ENCODE measurements at regions not wholly inside any gene's neighbourhood (a gene's known extent, or its start where the extent isn't known, plus 50 kb on each side); places are given as distances from the start of the nearest gene placed in this dataset.
"Not testable (repeated sequence)": the region's sequence is repeated elsewhere in the genome, so short reads cannot be mapped to it uniquely, and the experiment has no call there.

DNA sequence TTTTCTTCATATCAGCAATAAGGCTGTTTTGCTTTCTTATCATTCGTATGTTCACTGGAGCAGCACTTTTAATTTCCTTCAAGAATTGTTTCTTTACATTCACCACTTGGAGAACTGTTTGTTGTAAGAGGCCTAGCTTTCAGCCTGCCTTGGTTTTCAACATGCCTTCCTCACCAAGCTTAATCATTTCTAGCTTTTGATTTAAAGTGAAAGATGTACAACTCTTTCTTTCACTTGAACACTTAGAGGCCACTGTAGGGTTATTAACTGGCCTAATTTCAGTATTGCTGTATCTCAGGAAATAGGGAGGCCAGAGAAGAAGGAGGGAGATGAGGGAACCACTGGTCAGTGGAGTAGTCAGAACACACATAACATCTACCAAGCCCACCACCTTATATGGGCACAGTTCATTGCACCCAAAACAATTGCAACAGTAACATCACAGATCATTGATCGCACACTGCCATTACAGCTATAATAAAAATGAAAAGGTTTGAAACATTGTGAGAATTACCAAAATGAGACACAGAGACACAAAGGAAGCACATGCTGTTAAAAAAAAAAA is 181.4 kb upstream of the TUBA3C start:
- intact Hi-C loops (cut with DNase I): no loop called here

DNA sequence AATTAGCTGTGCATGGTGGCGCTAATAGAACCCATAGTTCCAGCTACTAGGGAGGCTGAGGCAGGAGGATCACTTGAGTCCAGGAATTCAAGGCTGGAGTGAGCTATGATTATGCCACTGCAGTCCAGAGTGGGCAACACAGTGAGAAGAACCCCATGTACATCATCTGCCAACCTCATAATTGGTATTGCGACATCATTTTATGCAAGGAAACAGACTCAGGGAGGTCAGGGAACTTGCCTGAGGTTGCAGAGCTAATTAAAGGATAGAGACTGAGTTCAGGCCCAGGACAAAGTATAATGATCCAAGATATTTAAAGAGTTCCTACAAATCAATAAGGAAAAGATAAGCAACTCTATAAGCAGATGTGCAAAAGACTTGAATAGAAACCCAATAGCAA is 178.1 kb upstream of the TUBA3C start:
- DNase-seq (ENCODE audit: low spot score); intact Hi-C loops (cut with DNase I): not testable (repeated sequence)

More for the DNA sequence above, 181.4 kb upstream of the TUBA3C start:
- DNase-seq (ENCODE audit: low spot score): no peak

DNA sequence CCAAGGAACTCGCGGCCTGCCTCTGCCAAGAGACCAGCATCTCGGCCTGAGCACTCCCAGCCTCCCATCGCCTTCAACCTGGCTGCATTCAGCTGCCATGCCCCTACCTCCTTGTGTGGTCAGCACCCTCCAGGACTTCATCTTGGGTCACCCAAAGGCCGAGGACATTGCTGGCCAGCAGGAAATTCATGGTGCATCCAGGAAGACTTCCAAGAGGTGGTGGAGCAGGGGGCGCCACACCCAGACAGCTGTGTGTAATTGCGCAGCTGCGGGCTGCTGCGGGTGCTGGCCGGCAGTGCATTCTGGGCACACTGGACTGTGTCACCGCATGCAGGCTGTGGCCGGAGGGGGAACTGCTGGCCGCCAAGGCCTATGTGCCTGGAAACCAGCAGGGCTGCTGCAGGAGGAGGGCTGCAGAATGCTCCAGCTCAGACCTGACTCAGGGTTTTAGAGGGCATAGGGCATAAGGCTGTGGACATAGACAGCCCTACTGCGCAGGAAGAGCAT is 164.3 kb upstream of the TUBA3C start:
- no peak for DNase-seq (ENCODE audit: low spot score)

DNA sequence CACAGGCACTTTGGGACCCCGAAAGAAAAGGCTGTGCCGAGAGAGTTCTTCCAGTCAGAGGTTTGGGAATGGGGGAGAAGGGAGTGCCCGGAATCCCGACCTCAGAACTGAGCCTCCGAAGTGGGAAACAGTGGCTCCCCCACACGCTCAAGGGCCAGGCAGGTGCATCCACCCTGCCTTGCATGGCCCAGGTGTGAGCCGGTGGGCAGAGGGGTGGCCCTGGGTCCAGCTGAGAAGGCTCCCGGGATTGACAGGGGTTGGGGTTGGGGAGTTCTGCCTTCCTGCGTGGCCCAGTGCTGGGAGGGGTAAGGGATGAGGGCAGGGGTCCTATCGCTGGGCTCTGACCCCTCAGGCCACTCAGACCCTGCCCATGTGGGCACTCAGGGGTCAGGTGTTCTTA is 163.5 kb upstream of the TUBA3C start:
- intact Hi-C loops (cut with DNase I): no loop called here
- DNase-seq (ENCODE audit: low spot score): no peak

More for the DNA sequence above, 164.3 kb upstream of the TUBA3C start:
- intact Hi-C loops (cut with DNase I): no loop called here

DNA sequence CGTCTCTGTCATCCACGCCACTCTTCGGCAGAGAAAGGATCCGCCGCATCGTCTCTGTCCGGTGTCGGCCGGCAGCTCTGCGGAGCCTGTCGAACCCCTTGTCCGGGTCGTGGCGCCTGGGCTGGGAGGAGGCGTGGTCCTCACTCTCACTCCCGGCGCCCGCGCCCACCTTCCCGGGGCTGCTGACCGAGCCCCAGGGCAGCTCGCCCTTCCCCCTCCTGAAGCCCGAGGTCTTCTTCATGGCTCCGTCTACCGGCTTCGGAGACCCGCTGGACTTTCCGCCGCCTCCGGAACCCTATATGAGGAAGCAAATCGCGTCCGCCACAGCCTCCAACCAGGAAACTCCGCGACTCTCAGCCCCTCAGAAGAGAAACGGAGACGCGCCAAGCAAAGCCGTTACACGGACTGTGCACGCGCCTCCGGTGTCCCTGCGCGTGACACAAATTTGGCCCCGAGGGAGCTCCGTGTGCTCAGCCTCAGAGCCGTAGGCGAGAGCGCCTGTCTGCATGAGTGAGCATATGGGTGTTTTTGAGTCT is 163.0 kb upstream of the TUBA3C start:
- intact Hi-C loops (cut with DNase I); DNase-seq (ENCODE audit: low spot score): not testable (repeated sequence)

DNA sequence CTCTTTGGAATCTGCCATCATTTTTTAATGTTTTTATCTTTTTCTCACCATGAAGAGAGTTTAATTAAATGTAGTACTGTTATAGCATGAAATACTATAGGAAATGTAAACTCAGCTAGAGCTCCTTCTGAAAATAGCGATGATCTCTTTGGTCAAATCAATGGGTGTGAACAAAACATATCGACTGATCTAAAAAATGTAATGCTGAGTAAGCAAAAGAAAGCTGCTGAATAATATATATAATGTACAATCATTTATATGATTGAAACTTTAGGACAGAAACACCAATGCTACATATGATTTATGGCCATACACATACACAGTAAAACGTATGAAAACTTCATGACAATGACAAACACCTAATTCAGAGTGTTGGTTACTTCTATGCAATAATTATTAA is 150.8 kb upstream of the TUBA3C start:
- intact Hi-C loops (cut with DNase I): no loop called here
- DNase-seq (ENCODE audit: low spot score): no peak

DNA sequence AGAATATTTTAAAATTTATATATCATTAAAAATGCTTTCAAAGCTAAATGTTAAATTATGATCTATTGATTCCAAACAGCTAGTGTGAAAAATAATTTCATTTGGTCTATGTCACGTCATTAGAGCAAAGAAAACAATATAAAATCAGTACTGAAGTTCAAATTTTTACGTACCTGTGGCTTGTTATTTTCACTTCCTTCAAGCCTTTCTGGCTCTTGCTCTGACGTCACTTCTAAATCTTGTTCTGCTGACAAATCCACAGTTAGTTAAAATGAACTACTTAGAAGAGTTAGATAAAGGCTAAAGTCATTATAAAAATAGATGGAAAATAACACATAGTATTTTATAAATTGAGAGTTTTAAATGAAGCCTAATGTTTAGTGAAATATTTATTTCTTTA is 147.7 kb upstream of the TUBA3C start:
- no peak for DNase-seq (ENCODE audit: low spot score)
- intact Hi-C loops (cut with DNase I): no loop called here

DNA sequence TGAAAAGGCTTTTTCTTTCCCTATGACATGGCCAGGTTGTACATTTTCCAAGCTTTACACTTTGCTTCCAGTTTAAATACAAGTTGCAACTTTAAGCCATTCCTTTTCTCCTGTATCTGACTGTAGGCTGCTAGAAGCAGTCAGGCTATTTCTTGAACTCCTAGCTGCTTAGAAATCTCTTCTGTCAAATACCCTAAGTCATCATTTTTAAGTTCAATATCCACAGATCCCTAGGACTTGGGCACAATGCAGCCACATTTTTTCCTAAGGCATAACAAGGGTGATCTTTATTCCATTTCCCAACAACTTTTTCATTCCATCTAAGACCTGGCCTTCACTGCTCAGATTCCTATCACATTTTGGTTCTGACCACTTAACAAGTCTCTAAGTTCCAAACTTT is 142.7 kb upstream of the TUBA3C start:
- DNase-seq (ENCODE audit: low spot score): no peak
- intact Hi-C loops (cut with DNase I): no loop called here

DNA sequence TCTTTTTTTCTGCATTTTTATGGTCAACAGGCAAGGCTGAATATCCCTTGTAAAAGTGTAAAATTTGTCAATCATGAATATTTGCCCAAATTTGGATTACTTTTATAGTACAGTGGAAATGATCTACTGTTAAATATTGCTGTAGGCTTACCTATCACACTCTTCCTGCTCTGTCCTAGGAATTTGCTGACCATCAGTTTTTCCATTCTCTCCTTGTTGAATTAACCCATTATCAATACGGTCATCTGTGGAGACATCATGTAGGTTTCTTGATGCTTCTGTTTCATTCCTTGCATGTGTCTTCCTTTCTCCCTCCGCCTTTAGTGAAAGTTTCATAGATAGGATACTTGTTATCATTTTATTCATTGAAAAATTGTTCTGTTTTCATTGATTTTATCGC is 139.6 kb upstream of the TUBA3C start:
- intact Hi-C loops (cut with DNase I): no loop called here

DNA sequence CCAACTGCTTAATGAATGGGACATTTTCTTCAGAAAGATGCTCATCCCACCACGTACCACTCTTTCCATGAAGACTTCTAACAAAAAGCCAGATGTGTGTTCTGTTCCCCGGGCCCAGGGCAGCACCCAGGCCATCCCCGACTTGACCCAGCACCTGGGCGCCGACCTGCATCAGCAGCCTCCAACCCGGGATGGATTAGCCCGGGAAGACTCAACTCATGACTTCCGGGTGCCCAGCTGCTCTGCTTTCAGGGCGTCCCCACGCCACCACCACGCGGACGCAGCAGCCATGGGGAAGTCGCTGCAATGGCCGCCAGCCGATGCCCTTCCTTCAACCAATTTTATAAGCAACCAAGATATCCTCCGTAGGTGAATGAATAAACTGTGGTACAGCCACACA is 123.8 kb upstream of the TUBA3C start:
- intact Hi-C loops (cut with DNase I): no loop called here
- no peak for DNase-seq (ENCODE audit: low spot score)

More for the DNA sequence above, 139.6 kb upstream of the TUBA3C start:
- DNase-seq (ENCODE audit: low spot score): no peak

DNA sequence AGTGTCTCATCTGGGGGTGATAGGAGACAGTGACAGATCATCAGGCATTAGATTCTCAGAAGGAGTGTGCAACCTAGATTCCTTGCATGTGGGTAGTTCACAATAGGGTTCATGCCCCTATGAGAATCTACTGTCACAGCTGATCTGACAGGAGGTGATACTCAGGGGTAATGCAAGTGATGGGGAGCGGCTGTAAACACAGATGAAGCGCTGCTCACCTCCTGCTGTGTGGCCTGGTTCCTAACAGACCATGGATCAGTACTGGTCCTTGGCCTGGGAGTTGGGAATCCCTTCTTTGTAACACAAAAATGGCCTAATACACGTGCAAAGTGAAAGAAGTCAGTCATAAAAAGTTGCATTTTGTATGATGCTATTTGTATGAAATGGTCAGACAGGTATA is 107.6 kb upstream of the TUBA3C start:
- intact Hi-C loops (cut with DNase I): no loop called here
- no peak for DNase-seq (ENCODE audit: low spot score)

DNA sequence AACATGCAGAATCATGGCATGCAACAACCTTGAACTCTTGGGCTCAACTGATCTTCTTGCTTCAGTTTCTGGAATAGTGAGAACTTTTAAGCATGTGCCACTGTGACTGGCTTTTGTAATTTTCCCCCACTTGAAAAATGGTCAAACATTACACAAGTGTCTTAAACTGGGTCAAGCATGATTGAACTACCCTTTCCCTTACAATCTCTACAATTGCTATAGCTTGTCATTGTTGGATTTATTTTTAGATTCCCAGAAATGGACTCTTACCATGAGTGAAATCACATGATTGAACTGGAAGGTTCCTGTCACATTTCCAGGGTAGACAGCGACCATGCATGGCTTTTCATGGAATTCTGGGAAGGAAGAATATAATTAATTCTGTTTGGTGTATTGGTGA is 102.2 kb upstream of the TUBA3C start:
- intact Hi-C loops (cut with DNase I): no loop called here

DNA sequence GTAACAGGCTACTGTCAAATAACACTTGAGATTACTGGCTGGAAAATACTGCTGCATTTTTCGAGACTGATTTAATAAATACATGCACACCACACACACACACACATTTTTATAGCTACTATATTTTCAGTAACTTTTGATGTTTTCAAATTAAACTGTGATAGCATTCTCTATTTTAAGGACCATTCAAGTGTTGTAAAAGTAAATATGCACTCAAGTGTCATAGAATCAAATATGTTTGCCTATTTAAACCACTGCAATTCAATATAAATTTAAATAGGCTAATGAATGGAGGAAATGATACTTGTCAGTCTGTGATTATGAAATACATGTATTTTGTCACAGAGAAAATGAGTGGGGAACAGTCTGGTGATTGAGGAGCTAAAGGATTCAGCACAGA is 86.7 kb upstream of the TUBA3C start:
- intact Hi-C loops (cut with DNase I): loop anchor here in 1 of 2 donors (5.0 kb wide), 1 partner anchor 604 kb away; no protein-coding TSS in a partner anchor
- no peak for DNase-seq (ENCODE audit: low spot score)

More for the DNA sequence above, 102.2 kb upstream of the TUBA3C start:
- DNase-seq (ENCODE audit: low spot score): no peak

DNA sequence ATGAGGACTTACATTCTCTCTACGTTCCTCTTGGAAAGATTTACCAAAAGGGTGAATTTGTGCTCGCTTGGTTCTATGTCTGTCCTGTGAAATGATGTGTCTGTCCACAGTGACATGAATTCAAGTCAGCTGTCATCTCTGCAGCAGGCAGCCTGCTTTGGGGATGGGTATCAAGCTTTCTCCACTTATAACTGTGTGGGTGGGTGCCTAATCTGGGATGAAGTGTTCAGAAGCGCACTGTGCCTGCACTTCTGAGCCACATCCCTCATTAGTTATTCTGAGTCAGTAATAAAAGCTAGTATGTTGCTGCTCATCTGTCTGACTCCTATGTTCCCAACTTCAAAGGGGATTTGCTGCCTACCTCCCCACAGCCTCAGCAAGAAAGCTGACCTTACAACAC is 86.1 kb upstream of the TUBA3C start:
- intact Hi-C loops (cut with DNase I): loop anchor here in 1 of 2 donors (5.0 kb wide), 1 partner anchor 605 kb away; no protein-coding TSS in a partner anchor
- DNase-seq (ENCODE audit: low spot score): no peak

DNA sequence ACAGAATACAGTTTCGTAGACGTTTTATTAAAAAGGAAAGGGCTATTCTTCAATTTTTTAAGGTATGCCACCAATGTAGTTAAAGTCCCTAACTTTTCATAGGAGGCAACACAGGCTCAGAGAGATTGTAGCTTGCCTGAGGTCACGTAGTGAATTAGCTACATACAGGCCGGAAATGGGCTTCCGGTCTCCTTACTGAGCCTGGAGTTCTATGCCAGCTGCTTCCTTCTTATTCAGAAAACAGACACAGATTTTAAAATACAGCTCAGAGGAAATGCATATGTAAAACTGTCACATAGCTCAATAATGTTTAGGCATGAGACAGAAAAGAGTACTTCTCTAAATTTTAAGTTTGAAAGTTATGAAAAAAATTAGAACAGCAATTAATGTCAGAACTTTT is 85.4 kb upstream of the TUBA3C start:
- intact Hi-C loops (cut with DNase I): loop anchor here in 1 of 2 donors (5.0 kb wide), 1 partner anchor 605 kb away; no protein-coding TSS in a partner anchor
- DNase-seq (ENCODE audit: low spot score): no peak

DNA sequence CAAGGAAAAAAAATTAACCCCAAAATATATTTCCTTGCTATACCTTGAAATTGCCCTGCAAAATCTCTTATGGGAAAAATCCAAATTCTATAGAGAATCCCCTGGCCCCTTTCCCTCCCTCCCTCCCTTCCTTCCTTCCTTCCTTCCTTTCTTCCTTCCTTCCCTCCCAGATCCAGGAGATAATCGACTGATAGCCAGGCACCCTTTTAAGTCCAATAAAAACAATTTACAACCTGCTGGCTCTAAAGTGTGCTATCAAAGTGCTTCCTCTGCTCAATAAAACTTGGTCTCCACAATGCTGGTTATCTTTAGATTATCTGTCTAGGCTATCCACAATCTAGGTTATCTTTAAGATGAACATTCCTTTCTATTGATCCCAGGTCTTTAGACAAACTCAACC is 83.1 kb upstream of the TUBA3C start:
- intact Hi-C loops (cut with DNase I): loop anchor here in 1 of 2 donors (5.0 kb wide), 1 partner anchor 608 kb away; no protein-coding TSS in a partner anchor

DNA sequence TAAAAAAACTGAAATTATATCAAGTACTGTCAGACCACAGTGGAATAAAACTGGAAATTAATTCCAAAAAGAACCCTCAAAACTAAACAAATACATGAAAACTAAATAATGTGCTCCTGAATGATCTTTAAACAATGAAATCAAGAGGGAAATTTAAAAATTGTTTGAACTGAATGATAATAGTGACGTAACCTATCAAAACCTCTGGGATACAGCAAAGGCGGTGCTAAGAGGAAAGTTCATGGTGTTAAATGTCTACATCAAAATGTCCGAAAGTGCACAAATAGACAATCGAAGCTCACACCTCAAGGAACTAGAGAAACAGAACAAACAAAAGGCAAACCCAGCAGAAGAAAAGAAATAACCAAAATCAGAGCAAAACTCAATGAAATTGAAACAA is 70.8 kb upstream of the TUBA3C start:
- DNase-seq (ENCODE audit: low spot score): no peak
- intact Hi-C loops (cut with DNase I): no loop called here

More for the DNA sequence above, 83.1 kb upstream of the TUBA3C start:
- no peak for DNase-seq (ENCODE audit: low spot score)

DNA sequence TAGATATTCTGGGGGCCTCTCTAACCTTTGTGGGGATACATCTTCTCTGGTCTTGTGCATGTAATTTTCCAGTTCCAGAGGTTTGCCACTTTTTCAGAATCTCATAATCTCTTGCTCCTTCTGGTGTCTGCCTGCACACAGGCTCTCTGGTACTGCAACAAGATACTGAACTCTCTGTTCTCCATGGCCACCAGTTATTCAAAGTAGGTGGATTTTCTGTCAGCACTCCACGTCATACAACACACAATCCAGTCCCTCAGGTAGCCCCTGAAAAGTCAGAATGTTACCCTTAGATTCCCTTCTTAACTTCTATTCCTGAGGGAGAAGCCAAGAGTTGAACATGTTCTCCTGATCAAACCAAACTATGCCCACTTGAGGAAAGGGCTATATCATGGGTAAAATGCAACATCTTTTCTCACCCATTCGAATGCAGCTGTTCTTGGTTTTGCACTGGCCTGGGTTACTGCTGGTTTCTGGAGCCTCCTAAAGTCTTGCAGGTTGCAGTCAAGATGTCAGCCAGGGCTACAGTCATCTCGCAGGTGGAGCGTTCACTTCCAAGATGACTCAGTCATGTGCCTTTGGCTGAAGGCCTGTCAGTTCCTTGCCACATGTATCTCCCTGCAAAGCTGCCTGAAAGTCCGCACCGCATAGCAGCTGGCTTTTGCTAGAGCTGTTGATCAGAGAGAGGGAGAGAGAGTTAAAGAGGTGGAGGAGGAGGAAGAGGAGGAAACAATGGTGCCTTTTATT is 57.7 kb upstream of the TUBA3C start:
- intact Hi-C loops (cut with DNase I): no loop called here
- DNase-seq (ENCODE audit: low spot score): no peak

All from posterior vena cava (tissue), 2 donors.